LNCAP (cell line): ENCODE measurements at regions not wholly inside any gene's neighbourhood (a gene's known extent, or its start where the extent isn't known, plus 50 kb on each side); places are given as distances from the start of the nearest gene placed in this dataset.

Source experiments
- TF ChIP-seq, protein P1 (sequence below): fragments of 450-650 bp; IDR thresholded peaks from 2 replicates; pipeline ENCODE4 v1.5.1; 2017; ENCODE audit warnings: mild to moderate bottlenecking

GRCh38 chr6:142653710-142654420 lies 291.1 kb downstream of the HIVEP2 start:
- TF ChIP-seq, protein P1, sequence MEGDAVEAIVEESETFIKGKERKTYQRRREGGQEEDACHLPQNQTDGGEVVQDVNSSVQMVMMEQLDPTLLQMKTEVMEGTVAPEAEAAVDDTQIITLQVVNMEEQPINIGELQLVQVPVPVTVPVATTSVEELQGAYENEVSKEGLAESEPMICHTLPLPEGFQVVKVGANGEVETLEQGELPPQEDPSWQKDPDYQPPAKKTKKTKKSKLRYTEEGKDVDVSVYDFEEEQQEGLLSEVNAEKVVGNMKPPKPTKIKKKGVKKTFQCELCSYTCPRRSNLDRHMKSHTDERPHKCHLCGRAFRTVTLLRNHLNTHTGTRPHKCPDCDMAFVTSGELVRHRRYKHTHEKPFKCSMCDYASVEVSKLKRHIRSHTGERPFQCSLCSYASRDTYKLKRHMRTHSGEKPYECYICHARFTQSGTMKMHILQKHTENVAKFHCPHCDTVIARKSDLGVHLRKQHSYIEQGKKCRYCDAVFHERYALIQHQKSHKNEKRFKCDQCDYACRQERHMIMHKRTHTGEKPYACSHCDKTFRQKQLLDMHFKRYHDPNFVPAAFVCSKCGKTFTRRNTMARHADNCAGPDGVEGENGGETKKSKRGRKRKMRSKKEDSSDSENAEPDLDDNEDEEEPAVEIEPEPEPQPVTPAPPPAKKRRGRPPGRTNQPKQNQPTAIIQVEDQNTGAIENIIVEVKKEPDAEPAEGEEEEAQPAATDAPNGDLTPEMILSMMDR, result no peak

DNA sequence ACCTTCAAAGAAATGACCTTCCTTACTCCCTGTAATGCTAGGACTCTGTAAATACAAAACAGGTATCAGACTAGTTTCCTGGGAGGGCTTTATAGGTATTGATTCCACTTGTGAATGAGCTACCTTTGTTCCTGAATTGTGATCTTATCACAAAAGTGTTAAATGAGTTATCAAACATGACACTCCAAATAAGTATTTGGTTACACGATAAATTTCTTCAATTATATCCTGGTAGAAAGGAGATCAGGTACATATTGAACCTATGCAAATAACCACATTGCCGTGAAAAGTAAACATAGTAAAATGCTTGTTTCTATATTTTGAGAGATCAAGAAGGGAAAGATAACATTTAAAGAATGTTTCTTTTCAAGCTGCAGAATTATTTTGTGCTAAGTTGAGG lies 285.3 kb downstream of the HIVEP2 start:
- TF ChIP-seq, protein P1, result no peak

DNA sequence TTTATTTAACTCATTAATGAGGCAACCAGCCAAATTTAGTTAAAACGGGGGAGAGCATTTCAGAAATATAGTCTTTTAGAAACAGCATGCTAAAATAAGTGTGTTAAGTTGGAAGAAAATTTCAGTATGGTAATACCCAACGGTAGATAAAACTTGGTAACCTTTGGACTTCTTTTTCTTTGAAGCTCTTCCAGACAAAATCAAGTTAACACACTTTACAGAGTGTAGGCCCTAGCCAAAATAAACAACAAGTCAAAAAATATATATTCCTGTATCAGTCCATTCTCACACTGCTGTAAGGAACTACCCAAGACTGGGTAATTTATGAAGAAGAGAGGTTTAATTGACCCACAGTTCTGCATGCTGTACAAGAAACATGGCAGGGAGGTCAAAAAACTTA lies 279.6 kb downstream of the HIVEP2 start:
- TF ChIP-seq, protein P1, result no peak

- TF ChIP-seq, protein P1, result no peak
Measured at GRCh38 chr6:142666599-142667185, 278.3 kb downstream of the HIVEP2 start.

- TF ChIP-seq, protein P1, result no peak
Measured at GRCh38 chr6:142669471-142670351, 275.3 kb downstream of the HIVEP2 start.

- TF ChIP-seq, protein P1, result no peak
Measured at GRCh38 chr6:142671791-142672190, 273.2 kb downstream of the HIVEP2 start.

DNA sequence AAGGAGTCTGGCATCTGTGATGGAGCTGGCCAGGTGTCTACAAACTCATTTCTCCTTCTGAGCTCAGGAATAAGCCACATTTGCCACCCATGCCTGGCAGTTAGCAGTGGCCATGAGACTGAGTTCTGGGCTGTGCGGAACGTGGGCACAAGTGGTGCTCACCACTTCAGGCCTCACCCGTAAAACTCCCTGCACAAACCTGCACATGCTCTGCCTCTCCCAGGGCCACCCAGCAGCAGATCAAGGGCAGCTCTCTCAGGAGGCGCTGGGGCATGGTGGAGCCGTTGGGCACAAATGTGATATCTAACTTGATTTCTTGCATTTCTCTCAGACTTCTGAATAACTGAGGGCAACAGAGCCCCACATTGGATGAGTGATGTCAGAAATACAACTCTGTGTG lies 269.5 kb downstream of the HIVEP2 start:
- TF ChIP-seq, protein P1, result no peak
